GM19025 (cell line): ENCODE measurements at regions not wholly inside any gene's neighbourhood (a gene's known extent, or its start where the extent isn't known, plus 50 kb on each side); places are given as distances from the start of the nearest gene placed in this dataset.

Experiments used
- ATAC-seq: cut with Tn5 transposase; IDR thresholded peaks from one replicate; pipeline ENCODE4 v1.9.1; 2021; ENCODE audit warnings: mild to moderate bottlenecking, low read depth, moderate library complexity; ENCODE audit not compliant: unreplicated experiment

- no peak for ATAC-seq
Measured at GRCh38 chr10:7028809-7029166, 382.0 kb downstream of the SFMBT2 start.

GRCh38 chr10:7027913-7028808 is 382.7 kb downstream of the SFMBT2 start:
- ATAC-seq = no peak

- ATAC-seq = no peak
Measured at GRCh38 chr10:7027237-7027912, 383.5 kb downstream of the SFMBT2 start.

GRCh38 chr10:7026818-7027217 is 384.0 kb downstream of the SFMBT2 start:
- no peak for ATAC-seq

- ATAC-seq = no peak
Measured at GRCh38 chr10:7025296-7025695, 385.5 kb downstream of the SFMBT2 start.

- no peak for ATAC-seq
Measured at GRCh38 chr10:7015457-7015856, 395.4 kb downstream of the SFMBT2 start.

- ATAC-seq = no peak
Measured at GRCh38 chr10:7014721-7015120, 396.1 kb downstream of the SFMBT2 start.

GRCh38 chr10:7011994-7012393 is 398.8 kb downstream of the SFMBT2 start:
- no peak for ATAC-seq

DNA sequence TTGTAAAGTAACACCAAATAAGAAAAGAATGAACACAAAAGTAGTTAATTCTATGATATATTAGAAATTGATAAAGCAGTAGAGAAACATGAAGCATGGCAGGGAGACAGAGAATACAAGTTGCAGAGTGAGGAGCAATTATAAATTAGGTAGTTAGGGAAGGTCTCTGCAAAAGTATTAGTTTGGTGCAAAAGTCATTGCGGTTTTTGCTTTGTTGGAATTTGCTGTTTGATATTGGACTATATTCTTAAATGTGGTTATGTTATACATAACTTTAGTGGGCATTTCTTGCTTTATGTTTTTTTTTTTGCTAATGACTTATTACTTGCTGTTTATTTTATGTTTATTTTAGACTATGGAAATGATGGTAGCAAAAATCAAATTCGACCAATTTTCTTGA is 402.2 kb downstream of the SFMBT2 start:
- ATAC-seq = no peak

GRCh38 chr10:7007600-7008190 is 403.1 kb downstream of the SFMBT2 start:
- no peak for ATAC-seq

- ATAC-seq = no peak
Measured at GRCh38 chr10:7006566-7006965, 404.3 kb downstream of the SFMBT2 start.

- ATAC-seq = no peak
Measured at GRCh38 chr10:7003831-7004395, 406.9 kb downstream of the SFMBT2 start.

DNA sequence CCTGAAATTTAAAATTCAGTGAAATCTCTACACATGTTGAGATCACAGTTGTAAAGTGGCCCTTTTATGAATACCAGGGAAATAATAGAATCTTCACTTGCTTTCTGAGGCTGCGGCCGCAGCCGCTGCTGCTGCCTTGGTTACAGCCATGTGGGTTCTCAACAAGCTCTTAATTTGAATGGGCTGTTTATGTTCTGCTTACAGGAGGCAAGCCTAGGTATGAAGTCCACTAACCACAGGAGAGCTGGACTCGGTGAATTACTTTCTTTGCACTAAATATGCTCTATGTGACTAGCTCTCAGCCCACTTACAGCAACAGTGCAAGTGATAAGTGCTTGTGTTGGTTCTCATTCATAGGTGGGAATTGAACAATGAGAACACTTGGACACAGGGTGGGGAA is 410.8 kb downstream of the SFMBT2 start:
- ATAC-seq = no peak

DNA sequence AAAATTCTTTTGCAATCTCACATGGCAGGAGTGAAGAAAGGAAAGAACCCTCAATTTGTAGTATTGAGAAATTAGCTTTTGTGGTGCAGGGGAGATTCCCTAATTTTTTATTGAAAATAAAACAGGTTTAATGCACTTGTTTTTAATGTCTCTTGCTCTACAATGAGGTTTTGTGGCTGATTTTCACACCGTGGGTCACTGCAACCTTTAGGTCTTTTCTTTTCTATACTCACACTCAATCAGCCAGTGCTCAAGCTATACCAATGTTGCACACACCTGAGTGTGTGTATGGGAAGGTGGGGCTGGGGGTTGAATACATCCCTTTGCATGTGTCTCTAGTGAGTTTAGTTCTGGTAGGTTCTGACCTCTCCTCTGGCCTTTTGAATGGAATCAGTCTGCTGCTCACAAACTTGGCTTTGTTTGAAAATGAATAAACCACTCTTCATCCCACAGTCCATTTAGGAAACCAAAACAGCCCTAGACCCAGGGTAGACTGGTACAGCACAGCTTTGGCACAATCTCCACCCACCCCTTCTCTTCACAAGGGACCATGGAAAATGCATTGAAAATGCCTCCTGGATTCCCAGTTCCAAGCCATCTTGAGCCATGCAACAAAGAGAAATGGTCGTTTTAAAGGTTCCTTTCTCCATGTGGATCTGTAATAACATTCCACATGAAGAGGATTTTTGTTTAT is 411.5 kb downstream of the SFMBT2 start:
- no peak for ATAC-seq

GRCh38 chr10:6997509-6997908 is 413.3 kb downstream of the SFMBT2 start:
- no peak for ATAC-seq

- ATAC-seq = no peak
Measured at GRCh38 chr10:6996431-6996830, 414.4 kb downstream of the SFMBT2 start.

GRCh38 chr10:6995831-6996230 is 415.0 kb downstream of the SFMBT2 start:
- no peak for ATAC-seq

GRCh38 chr10:6995341-6995740 is 415.3 kb upstream of the PRKCQ start:
- no peak for ATAC-seq

DNA sequence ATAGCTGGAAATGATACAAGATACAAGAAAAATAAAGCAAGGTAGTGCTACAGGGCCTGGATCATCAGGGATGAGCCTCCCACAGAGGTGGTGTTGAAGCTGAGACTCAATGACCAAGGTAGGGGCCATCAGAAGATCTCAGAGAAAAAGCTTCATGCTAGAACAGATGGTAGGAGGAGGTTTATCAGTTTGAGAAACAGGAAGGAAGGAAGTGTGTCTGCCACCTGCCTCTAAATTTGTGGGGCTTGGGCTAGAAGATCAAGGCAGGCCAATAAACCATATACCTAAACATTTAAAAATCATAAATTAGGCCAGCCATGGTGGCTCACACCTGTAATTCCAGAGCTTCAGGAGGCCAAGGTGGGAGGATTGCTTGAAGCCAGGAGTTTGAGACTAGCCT is 410.8 kb upstream of the PRKCQ start:
- no peak for ATAC-seq

DNA sequence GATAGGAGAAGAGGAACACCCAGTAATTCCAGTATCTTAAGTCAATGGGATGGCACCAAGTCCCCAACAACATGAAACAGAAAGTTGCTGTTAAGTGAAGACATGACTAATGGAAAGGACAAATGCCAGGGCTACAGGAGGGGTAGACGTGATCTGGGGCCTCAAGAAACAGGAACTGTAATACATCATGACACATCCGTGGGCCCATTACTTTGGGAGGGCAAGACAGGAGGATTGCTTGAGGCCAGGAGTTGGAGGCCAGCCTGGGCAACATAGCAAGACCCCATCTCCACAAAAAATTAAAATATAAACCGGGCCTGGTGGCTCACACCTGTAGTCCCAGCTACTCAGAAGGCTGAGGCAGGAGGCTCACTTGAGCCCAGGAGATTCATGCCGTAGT is 408.6 kb upstream of the PRKCQ start:
- no peak for ATAC-seq

GRCh38 chr10:6987536-6987945 is 407.5 kb upstream of the PRKCQ start:
- no peak for ATAC-seq
